Ovary (tissue), 3 donors: ENCODE measurements at regions not wholly inside any gene's neighbourhood (a gene's known extent, or its start where the extent isn't known, plus 50 kb on each side); places are given as distances from the start of the nearest gene placed in this dataset.

Experiments used
- CTCF ChIP-seq, 3 donors: fragments of 450-650 bp in 2 of 3; fragments of 200-600 bp in 1 of 3; IDR thresholded peaks; one replicate each; pipeline versions ENCODE4 v1.5.1 to v1.8.0; 2016 to 2022; ENCODE audit warnings: antibody characterized with exemption in 3 of 3, mild to moderate bottlenecking in 1 of 3
- POLR2A ChIP-seq: fragments of 450-650 bp; IDR thresholded peaks from one replicate; pipeline ENCODE4 v1.6.1; 2017; ENCODE audit warnings: antibody characterized with exemption, mild to moderate bottlenecking, moderate library complexity
- donor health status: DM: no; HTN: no; CAD: no.

DNA sequence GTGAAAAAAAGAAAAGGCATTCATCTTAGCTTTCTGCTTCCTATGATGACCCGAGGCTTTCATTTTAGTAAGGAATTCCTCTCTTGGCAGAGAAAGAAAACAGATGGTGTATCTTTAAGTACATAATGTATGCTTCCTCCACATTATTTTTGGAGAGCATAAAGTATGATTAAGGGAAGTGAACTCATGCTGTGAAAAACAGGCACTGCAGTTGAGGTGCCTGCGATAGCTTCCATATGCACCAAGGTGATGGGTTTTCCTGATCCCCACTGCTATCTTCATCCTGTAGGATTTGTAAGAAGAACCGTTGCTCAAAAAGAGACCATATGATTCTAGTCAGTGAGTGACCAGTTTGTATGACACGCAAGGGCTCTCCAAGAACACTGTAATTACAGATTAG, 411.5 kb upstream of the MCTP2 start:
- no peak for TF ChIP-seq POLR2A
- no peak for TF ChIP-seq CTCF (IDR thresholded peaks at IDR 0.05)
